SK-N-SH treated with all-trans-retinoic acid at 6 μM for 48 hours (cell line): ENCODE measurements at regions not wholly inside any gene's neighbourhood (a gene's known extent, or its start where the extent isn't known, plus 50 kb on each side); places are given as distances from the start of the nearest gene placed in this dataset.

ENCODE experiments used
- ATAC-seq: fragments of 200-7000 bp; cut with Tn5 transposase; 3 replicates; pipeline ENCODE4 v1.9.1; 2020; ENCODE audit warnings: mild to moderate bottlenecking, moderate library complexity
- ARNTL ChIP-seq: fragments of 450-650 bp; formaldehyde crosslinking; IDR thresholded peaks from 2 replicates; pipeline ENCODE4 v1.5.0; 2020; ENCODE audit warnings: low read depth, mild to moderate bottlenecking, moderate library complexity, borderline replicate concordance
- BACH2 ChIP-seq: fragments of 250-450 bp; sonication (Bioruptor Pico); IDR thresholded peaks from 2 replicates; pipeline ENCODE4 v1.9.0; 2021; ENCODE audit warnings: mild to moderate bottlenecking, borderline replicate concordance
- CREB5 ChIP-seq: fragments of 250-450 bp; sonication (Bioruptor Pico); IDR thresholded peaks from 2 replicates; pipeline ENCODE4 v1.5.1; 2020; ENCODE audit warnings: low read depth, mild to moderate bottlenecking, moderate library complexity
- CSDC2 ChIP-seq: fragments of 250-450 bp; sonication (Bioruptor Pico); IDR thresholded peaks from 2 replicates; pipeline ENCODE4 v1.5.0; 2020; ENCODE audit warnings: mild to moderate bottlenecking, moderate library complexity
- CSRNP3 ChIP-seq: fragments of 250-450 bp; sonication (Bioruptor Pico); IDR thresholded peaks from 2 replicates; pipeline ENCODE4 v1.5.1; 2021; ENCODE audit warnings: mild to moderate bottlenecking, moderate library complexity
- ESRRG ChIP-seq: fragments of 250-450 bp; sonication (Bioruptor Pico); IDR thresholded peaks from 2 replicates; pipeline ENCODE4 v1.6.1; 2021; ENCODE audit warnings: mild to moderate bottlenecking
- GLIS3 ChIP-seq: fragments of 250-450 bp; sonication (Bioruptor Pico); IDR thresholded peaks from 2 replicates; pipeline ENCODE4 v1.5.0; 2020; ENCODE audit warnings: mild to moderate bottlenecking, moderate library complexity
- ISL1 ChIP-seq: fragments of 250-450 bp; sonication (Bioruptor Pico); IDR thresholded peaks from 2 replicates; pipeline ENCODE4 v2.1.2; 2022; ENCODE audit warnings: mild to moderate bottlenecking, moderate library complexity
- OSR1 ChIP-seq: fragments of 250-450 bp; sonication (Bioruptor Pico); IDR thresholded peaks from 2 replicates; pipeline ENCODE4 v1.8.0; 2022; ENCODE audit warnings: moderate library complexity, mild to moderate bottlenecking, inconsistent platforms
- PATZ1 ChIP-seq: fragments of 250-450 bp; sonication (Bioruptor Pico); IDR thresholded peaks from 2 replicates; pipeline ENCODE4 v1.8.0; 2020; ENCODE audit warnings: mild to moderate bottlenecking, moderate library complexity, borderline replicate concordance
- POU6F1 ChIP-seq: fragments of 250-450 bp; sonication (Bioruptor Pico); IDR thresholded peaks from 2 replicates; pipeline ENCODE4 v1.8.0; 2021; ENCODE audit warnings: low read depth, mild to moderate bottlenecking, moderate library complexity, borderline replicate concordance
- PPARA ChIP-seq: fragments of 250-450 bp; sonication (Bioruptor Pico); IDR thresholded peaks from 2 replicates; pipeline ENCODE4 v1.5.0; 2020; ENCODE audit warnings: mild to moderate bottlenecking, borderline replicate concordance
- RARB ChIP-seq: fragments of 250-450 bp; sonication (Bioruptor Pico); IDR thresholded peaks from 2 replicates; pipeline ENCODE4 v1.8.0; 2021; ENCODE audit warnings: mild to moderate bottlenecking, moderate library complexity
- SNAI2 ChIP-seq: fragments of 250-450 bp; sonication (Bioruptor Pico); IDR thresholded peaks from 2 replicates; pipeline ENCODE4 v1.5.0; 2020; ENCODE audit warnings: mild to moderate bottlenecking, moderate library complexity
- TCF4 ChIP-seq: fragments of 250-450 bp; sonication (Bioruptor Pico); IDR thresholded peaks from 2 replicates; pipeline ENCODE4 v1.8.0; 2021; ENCODE audit warnings: mild to moderate bottlenecking, moderate library complexity, borderline replicate concordance
- TOX ChIP-seq: fragments of 250-450 bp; sonication (Bioruptor Pico); IDR thresholded peaks from 2 replicates; pipeline ENCODE4 v1.8.0; 2021; ENCODE audit warnings: mild to moderate bottlenecking, moderate library complexity, borderline replicate concordance
- TSHZ2 ChIP-seq: fragments of 250-450 bp; sonication (Bioruptor Pico); IDR thresholded peaks from 2 replicates; pipeline ENCODE4 v1.5.0; 2020; ENCODE audit warnings: mild to moderate bottlenecking, moderate library complexity
- ZC3H10 ChIP-seq: fragments of 250-450 bp; sonication (Bioruptor Pico); IDR thresholded peaks from 2 replicates; pipeline ENCODE4 v1.5.1; 2021; ENCODE audit warnings: mild to moderate bottlenecking, moderate library complexity
- ZFP3 ChIP-seq: fragments of 250-450 bp; sonication (Bioruptor Pico); IDR thresholded peaks from 2 replicates; pipeline ENCODE4 v1.5.0; 2020; ENCODE audit warnings: mild to moderate bottlenecking, moderate library complexity
- ZFP30 ChIP-seq: fragments of 450-650 bp; formaldehyde crosslinking; IDR thresholded peaks from 2 replicates; pipeline ENCODE4 v1.5.0; 2022; ENCODE audit warnings: mild to moderate bottlenecking, moderate library complexity
- ZNF565 ChIP-seq: fragments of 450-650 bp; formaldehyde crosslinking; conservative IDR thresholded peaks from 2 replicates; pipeline ENCODE4 v1.5.0; 2020; ENCODE audit warnings: low read depth, mild to moderate bottlenecking, moderate library complexity
- ZNF70 ChIP-seq: fragments of 450-650 bp; formaldehyde crosslinking; IDR thresholded peaks from 2 replicates; pipeline ENCODE4 v1.5.0; 2020; ENCODE audit warnings: mild to moderate bottlenecking, moderate library complexity
- ZNF8 ChIP-seq: fragments of 450-650 bp; formaldehyde crosslinking; IDR thresholded peaks from 2 replicates; pipeline ENCODE4 v1.5.0; 2020; ENCODE audit warnings: mild to moderate bottlenecking, moderate library complexity

- no peak for TF ChIP-seq ISL1
- no peak for TF ChIP-seq TOX (CRISPR knock-in tag)
- TF ChIP-seq BACH2 (CRISPR knock-in tag), result no peak
- no peak for TF ChIP-seq ARNTL (CRISPR knock-in tag)
- no peak for TF ChIP-seq CREB5 (CRISPR knock-in tag)
- no peak for TF ChIP-seq ZNF70
- TF ChIP-seq CSDC2 (CRISPR knock-in tag), result no peak
- no peak for TF ChIP-seq ZC3H10 (CRISPR knock-in tag)
- no peak for TF ChIP-seq TSHZ2 (CRISPR knock-in tag)
- TF ChIP-seq PPARA (CRISPR knock-in tag), result no peak
- TF ChIP-seq ESRRG (CRISPR knock-in tag), result no peak
- TF ChIP-seq ZFP3 (CRISPR knock-in tag), result no peak
- no peak for TF ChIP-seq PATZ1
- no peak for TF ChIP-seq SNAI2
- no peak for TF ChIP-seq GLIS3
- TF ChIP-seq CSRNP3 (CRISPR knock-in tag), result no peak
- no peak for TF ChIP-seq OSR1 (CRISPR knock-in tag)
- TF ChIP-seq TCF4 (CRISPR knock-in tag), result no peak
- ATAC-seq, result no peak
Observed at GRCh38 chr2:52311862-52312261, 1279.9 kb upstream of the NRXN1 start.

- ATAC-seq, result no peak
- no peak for TF ChIP-seq TOX (CRISPR knock-in tag)
- TF ChIP-seq ESRRG (CRISPR knock-in tag), result no peak
- TF ChIP-seq ZC3H10 (CRISPR knock-in tag), result no peak
- no peak for TF ChIP-seq ZFP30
- no peak for TF ChIP-seq POU6F1 (CRISPR knock-in tag)
- TF ChIP-seq RARB, result no peak
- TF ChIP-seq ZNF70, result no peak
- TF ChIP-seq CREB5 (CRISPR knock-in tag), result no peak
- TF ChIP-seq PPARA (CRISPR knock-in tag), result no peak
- no peak for TF ChIP-seq ZFP3 (CRISPR knock-in tag)
- no peak for TF ChIP-seq GLIS3
- no peak for TF ChIP-seq ISL1
Observed at GRCh38 chr2:52308156-52308555, 1276.2 kb upstream of the NRXN1 start.

GRCh38 chr2:52294628-52295027 lies 1262.7 kb upstream of the NRXN1 start:
- no peak for TF ChIP-seq ZNF8 (CRISPR knock-in tag)
- TF ChIP-seq PATZ1, result no peak
- no peak for TF ChIP-seq TOX (CRISPR knock-in tag)
- TF ChIP-seq ZNF565 (CRISPR knock-in tag), result no peak

More at GRCh38 chr2:52294628-52295027, 1262.7 kb upstream of the NRXN1 start:
- ATAC-seq, result no peak
